K562 (cell line): ENCODE measurements at regions not wholly inside any gene's neighbourhood (a gene's known extent, or its start where the extent isn't known, plus 50 kb on each side); places are given as distances from the start of the nearest gene placed in this dataset.
A peak's percentile ranks its signal among the peaks of the same experiment; 100 is the strongest.

Experiments used
- AFF4 ChIP-seq: sonication (generic); formaldehyde crosslinking; IDR thresholded peaks from 2 replicates; pipeline ENCODE4 v1.8.0; 2023; ENCODE audit warnings: mild to moderate bottlenecking, missing genetic modification reagents
- ARNT ChIP-seq, 2 experiments: fragments of 450-650 bp; IDR thresholded peaks; 2 replicates each; pipeline ENCODE4 v1.6.1; 2016; ENCODE audit warnings: mild to moderate bottlenecking in 1 of 2
- CBX3 ChIP-seq, 2 experiments: IDR thresholded peaks; 1 replicate in 1 of 2; 2 replicates in 1 of 2; pipeline ENCODE4 v1.6.1; 2012; ENCODE audit warnings: inconsistent platforms in 2 of 2, low read length in 2 of 2, borderline replicate concordance in 1 of 2, control low read depth in 1 of 2
- KDM4B ChIP-seq, 2 experiments: fragments of 450-650 bp in 1 of 2; sonication (generic) in 1 of 2; IDR thresholded peaks; 2 replicates each; pipeline ENCODE4 v1.6.1; 2016 to 2017; ENCODE audit warnings: borderline replicate concordance in 2 of 2, antibody characterized with exemption in 1 of 2, low read depth in 1 of 2, mild to moderate bottlenecking in 1 of 2
- KHSRP ChIP-seq: fragments of 450-650 bp; IDR thresholded peaks from 2 replicates; pipeline ENCODE4 v1.6.1; 2017
- MIER1 ChIP-seq: fragments of 450-650 bp; IDR thresholded peaks from 2 replicates; pipeline ENCODE4 v1.6.1; 2016; ENCODE audit warnings: antibody characterized with exemption, mild to moderate bottlenecking, low read depth
- NKRF ChIP-seq: fragments of 450-650 bp; IDR thresholded peaks from 2 replicates; pipeline ENCODE4 v1.6.1; 2016; ENCODE audit warnings: borderline replicate concordance
- PCBP2 ChIP-seq: fragments of 200-400 bp; formaldehyde crosslinking; IDR thresholded peaks from 2 replicates; pipeline ENCODE4 v1.6.1; 2018; ENCODE audit warnings: low read length, low read depth, mild to moderate bottlenecking, moderate library complexity; ENCODE audit not compliant: poor library complexity, severe bottlenecking
- POLR2A ChIP-seq: fragments of 450-650 bp; conservative IDR thresholded peaks from 2 replicates; pipeline ENCODE4 v1.6.1; 2016
- PRPF4 ChIP-seq: fragments of 200-400 bp; formaldehyde crosslinking; IDR thresholded peaks from one replicate; pipeline ENCODE4 v1.6.1; 2017; ENCODE audit warnings: low read length, low read depth, mild to moderate bottlenecking; ENCODE audit not compliant: insufficient read depth, poor library complexity, severe bottlenecking
- SREBF2 ChIP-seq: sonication (generic); formaldehyde crosslinking; IDR thresholded peaks from 2 replicates; pipeline ENCODE4 v1.4.0; 2020; ENCODE audit warnings: mild to moderate bottlenecking, missing genetic modification reagents
- SRSF1 ChIP-seq: fragments of 200-400 bp; formaldehyde crosslinking; IDR thresholded peaks from 2 replicates; pipeline ENCODE4 v1.6.1; 2017; ENCODE audit warnings: mild to moderate bottlenecking, low read depth, low read length, moderate library complexity
- U2AF1 ChIP-seq: fragments of 200-400 bp; formaldehyde crosslinking; optimal IDR thresholded peaks from 2 replicates; pipeline ENCODE3; 2017; ENCODE audit warnings: mild to moderate bottlenecking, low read depth, low read length, moderate library complexity
- ZNF121 ChIP-seq: sonication (generic); formaldehyde crosslinking; conservative IDR thresholded peaks from 2 replicates; pipeline ENCODE4 v1.8.0; 2022; ENCODE audit warnings: missing genetic modification reagents
- ZNF165 ChIP-seq: fragments of 250-450 bp; sonication (Bioruptor Pico); IDR thresholded peaks from 2 replicates; pipeline ENCODE4 v1.4.0; 2020; ENCODE audit warnings: borderline replicate concordance
- TF ChIP-seq, protein P1 (sequence below): fragments of 250-450 bp; sonication (Bioruptor Pico); IDR thresholded peaks from 2 replicates; pipeline ENCODE4 v1.8.0; 2022; ENCODE audit warnings: inconsistent platforms, mild to moderate bottlenecking, moderate library complexity, borderline replicate concordance
- TF ChIP-seq, protein P2 (sequence below): fragments of 250-450 bp; sonication (Bioruptor Pico); IDR thresholded peaks from 2 replicates; pipeline ENCODE4 v1.5.0; 2021

- TF ChIP-seq ARNT (IDR thresholded peaks at IDR 0.05) (no peak), ZNF121 (CRISPR knock-in tag) (no peak), MIER1 (no peak), U2AF1 (no peak), POLR2A (0 out of 2 replicates have a peak, but pooled peaks have one; percentile 34), ZNF165 (CRISPR knock-in tag) (no peak), KHSRP (no peak), KDM4B (IDR thresholded peaks at IDR 0.05; ENCODE audit: borderline replicate concordance in 2 of 2, low read depth in 1 of 2) (no peak), PCBP2 (no peak), SREBF2 (no peak), PRPF4 (no peak), SRSF1 (no peak), CBX3 (IDR thresholded peaks at IDR 0.05; ENCODE audit: borderline replicate concordance in 1 of 2, low read length in 2 of 2) (no peak), AFF4 (CRISPR knock-in tag) (no peak), NKRF (no peak)
- TF ChIP-seq, protein P1, sequence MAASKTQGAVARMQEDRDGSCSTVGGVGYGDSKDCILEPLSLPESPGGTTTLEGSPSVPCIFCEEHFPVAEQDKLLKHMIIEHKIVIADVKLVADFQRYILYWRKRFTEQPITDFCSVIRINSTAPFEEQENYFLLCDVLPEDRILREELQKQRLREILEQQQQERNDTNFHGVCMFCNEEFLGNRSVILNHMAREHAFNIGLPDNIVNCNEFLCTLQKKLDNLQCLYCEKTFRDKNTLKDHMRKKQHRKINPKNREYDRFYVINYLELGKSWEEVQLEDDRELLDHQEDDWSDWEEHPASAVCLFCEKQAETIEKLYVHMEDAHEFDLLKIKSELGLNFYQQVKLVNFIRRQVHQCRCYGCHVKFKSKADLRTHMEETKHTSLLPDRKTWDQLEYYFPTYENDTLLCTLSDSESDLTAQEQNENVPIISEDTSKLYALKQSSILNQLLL: no peak
- TF ChIP-seq, protein P2, sequence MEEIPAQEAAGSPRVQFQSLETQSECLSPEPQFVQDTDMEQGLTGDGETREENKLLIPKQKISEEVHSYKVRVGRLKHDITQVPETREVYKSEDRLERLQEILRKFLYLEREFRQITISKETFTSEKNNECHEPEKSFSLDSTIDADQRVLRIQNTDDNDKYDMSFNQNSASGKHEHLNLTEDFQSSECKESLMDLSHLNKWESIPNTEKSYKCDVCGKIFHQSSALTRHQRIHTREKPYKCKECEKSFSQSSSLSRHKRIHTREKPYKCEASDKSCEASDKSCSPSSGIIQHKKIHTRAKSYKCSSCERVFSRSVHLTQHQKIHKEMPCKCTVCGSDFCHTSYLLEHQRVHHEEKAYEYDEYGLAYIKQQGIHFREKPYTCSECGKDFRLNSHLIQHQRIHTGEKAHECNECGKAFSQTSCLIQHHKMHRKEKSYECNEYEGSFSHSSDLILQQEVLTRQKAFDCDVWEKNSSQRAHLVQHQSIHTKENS: no peak
These were observed 236.3 kb upstream of the ZNF217 start (continued) for GRCh38 chr20:53829724-53830521.
